GM18517 (cell line): ENCODE measurements at regions not wholly inside any gene's neighbourhood (a gene's known extent, or its start where the extent isn't known, plus 50 kb on each side); places are given as distances from the start of the nearest gene placed in this dataset.
A peak's percentile ranks its signal among the peaks of the same experiment; 100 is the strongest.

Experiments used
- ATAC-seq: cut with Tn5 transposase; IDR thresholded peaks from one replicate; pipeline ENCODE4 v1.9.1; 2021; ENCODE audit warnings: mild to moderate bottlenecking, moderate library complexity; ENCODE audit not compliant: unreplicated experiment

DNA sequence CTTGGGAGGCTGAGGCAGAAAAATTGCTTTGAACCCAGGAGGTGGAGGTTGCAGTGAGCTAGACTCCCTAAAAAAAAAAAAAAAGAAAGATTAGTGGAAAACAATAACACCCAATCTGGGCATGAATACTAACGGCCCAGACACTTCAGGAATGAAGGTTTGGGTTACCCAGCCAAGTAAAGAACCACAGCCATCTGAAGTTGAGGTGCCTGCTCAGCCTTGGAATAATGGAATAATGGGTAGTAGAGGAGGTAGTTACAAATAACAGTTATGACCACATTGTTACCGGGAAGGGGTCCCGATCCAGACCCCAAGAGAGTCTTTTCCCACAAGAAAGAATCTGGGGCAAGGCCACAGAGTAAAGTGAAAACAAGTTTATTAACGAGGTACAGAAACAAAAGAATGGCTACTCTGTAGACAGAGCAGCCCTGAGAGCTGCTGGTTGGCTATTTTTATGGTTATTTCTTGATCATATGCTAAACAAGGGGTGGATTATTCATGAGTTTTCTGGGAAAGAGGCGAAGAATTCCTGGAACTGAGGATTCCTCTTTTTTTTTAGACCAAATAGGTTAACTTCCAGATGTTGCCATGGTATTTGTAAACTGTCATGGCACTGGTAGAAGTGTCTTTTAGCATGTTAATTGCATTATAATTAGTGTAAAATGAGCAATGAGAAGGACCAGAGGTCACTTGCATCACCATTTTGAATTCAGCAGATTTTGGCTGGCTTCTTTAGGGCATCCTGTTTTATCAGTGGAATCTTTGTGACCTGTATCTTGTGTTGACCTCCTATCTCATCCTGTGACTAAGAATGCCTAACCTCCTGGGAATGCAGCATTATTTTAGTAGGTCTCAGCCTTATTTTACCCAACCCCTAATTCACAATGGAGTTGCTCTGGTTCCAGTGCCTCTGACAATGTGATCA is 96.2 kb upstream of the HAAO start:
- no peak for ATAC-seq

- no peak for ATAC-seq
Observed at GRCh38 chr2:42886921-42887320, 94.5 kb upstream of the HAAO start.

GRCh38 chr2:42882756-42883155 is 90.4 kb upstream of the HAAO start:
- no peak for ATAC-seq

GRCh38 chr2:42881732-42882131 is 89.3 kb upstream of the HAAO start:
- ATAC-seq: no peak

GRCh38 chr2:42880738-42881690 is 88.6 kb upstream of the HAAO start:
- no peak for ATAC-seq

GRCh38 chr2:42879913-42880737 is 87.7 kb upstream of the HAAO start:
- ATAC-seq: no peak

DNA sequence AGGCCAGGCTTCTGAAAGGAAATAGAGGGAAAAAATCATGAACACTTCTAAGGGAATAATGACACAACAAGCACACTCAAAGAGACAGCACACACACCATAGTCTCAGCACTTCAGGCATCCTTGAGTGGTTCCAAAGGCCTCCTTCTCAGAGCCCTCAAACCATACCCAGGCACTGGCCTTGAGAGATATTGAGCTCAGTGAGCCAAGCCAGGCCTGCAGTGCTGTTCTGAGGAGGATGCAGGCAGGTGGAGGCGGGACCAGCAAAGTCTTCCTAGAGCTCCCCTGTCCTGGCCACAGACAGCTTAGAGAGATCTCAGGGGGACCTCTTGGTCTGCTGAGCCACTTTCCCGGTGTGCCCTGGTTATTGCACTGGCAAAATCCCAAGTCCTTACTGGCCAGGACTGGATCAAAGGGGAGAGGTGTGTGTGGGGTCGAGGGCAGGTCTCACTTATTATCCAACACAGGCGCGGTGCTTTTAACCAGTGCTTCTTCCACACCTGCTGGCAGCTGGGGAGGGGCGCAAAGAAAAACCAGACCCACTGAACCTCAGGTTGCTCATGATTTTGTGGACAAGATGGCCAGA is 86.8 kb upstream of the HAAO start:
- no peak for ATAC-seq

GRCh38 chr2:42878581-42878980 is 86.2 kb upstream of the HAAO start:
- ATAC-seq: peak; percentile 85

DNA sequence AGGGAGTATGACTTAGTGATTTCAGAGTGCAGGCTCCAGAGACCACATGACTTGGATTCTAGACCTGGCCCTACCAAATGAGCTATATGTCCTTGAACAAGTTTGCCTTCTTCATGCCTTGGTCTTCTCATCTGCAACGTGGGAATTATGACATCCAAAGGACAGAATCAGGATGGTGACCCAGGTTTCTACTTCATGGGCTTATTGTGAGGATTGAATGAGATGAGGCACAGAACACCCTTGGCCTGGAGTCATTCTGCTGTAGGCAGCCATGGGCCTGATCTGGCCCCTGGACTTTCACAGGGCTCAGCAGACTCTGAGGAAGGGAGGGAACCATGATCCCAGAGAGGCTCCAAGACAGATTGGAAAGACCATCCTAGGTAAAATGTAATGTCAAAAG is 85.6 kb upstream of the HAAO start:
- ATAC-seq: no peak

- no peak for ATAC-seq
Observed at GRCh38 chr2:42877511-42877910, 85.1 kb upstream of the HAAO start.

DNA sequence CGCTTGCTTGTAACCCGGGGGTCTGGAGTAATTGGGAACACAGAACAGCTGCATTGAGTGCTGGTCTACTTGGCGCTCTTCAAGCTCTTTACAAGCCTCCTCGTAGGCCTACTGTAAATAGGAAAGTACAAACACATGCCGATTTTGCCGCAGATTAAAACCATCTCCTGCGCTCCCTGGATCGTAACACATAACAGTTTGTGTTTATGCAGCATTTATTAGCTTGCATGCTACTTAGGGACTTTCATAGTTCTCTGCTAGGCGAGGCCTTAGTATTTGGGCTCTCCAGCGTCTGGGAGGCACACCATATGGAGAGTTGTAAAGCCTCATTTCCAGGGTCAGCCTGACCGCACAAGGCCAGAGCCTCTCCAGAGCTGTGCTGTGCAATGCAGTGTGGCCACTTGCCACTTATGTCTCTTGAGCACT is 84.0 kb upstream of the HAAO start:
- no peak for ATAC-seq

DNA sequence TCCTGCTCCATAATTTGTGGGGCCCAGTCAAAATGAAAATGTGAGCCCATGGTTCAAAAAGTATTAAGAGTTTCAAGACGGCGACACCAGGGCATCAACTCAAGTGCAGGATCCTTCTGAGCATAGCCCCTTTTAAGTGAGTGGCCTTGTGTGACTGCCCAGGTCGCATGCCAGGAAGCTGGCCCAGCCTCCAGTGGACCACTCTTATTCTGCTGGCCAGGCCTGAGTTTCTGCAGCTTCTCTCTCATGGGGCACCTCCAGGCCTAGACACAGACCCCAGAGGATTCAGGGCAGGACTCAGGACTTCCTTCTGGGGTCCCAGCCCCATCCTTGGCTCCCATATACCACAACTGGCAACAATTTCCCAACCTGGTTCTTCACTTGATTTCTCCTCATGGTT is 83.5 kb upstream of the HAAO start:
- ATAC-seq: no peak

- no peak for ATAC-seq
Observed at GRCh38 chr2:42874949-42875801, 82.8 kb upstream of the HAAO start.

DNA sequence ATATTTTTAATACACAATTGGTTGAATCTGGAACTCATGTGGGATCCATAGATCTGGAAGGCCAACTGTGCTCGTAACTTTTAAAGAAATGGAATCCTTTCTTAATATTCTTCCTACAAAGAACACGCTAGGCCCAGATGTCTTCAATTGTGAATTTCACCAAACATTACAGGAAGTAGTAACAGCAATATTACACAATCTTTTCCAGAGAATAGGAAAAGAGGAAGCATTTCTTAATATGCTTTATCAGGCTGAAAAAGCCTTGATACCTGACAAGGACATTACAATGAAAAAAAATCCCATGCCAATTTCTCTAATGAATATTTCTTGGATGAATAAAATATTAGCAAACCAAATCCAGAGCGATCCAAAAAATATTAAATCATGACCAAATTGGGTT is 80.3 kb upstream of the HAAO start:
- ATAC-seq: no peak

DNA sequence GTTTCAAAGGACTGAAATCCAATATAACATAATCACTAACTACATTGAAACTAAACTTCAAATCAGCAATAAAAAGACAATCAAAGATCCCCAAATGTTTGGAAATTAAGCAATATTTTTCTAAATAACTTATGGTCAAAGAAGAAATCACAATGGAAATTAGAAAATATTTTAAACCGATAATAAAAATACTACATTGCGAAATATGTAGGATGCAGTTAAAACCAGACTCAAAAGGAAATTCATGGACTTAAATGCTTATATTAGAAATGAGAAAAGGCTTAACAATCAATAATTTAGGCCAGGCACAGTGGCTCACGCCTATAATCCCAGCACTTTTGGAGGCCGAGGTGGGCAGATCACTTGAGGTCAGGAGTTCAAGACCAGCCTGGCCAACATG is 79.0 kb upstream of the HAAO start:
- no peak for ATAC-seq

DNA sequence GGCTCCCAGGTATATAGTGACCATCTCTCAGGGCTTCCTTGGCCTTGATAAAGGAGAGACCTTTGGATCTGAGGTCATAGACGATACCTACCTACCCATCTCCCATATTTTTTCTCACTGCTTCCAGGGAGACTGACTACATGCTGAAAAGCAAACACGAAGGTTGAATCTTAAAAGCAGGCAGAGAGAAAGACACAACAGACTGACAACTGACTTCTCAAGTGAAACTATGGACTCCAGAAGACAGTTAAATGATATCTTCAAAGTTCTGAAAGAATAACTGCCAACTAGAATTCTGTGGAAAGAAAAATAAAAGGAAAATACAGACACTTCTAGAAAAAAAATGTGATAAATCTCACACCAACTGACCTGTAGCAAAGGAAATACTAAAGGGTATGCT is 76.5 kb upstream of the HAAO start:
- no peak for ATAC-seq

DNA sequence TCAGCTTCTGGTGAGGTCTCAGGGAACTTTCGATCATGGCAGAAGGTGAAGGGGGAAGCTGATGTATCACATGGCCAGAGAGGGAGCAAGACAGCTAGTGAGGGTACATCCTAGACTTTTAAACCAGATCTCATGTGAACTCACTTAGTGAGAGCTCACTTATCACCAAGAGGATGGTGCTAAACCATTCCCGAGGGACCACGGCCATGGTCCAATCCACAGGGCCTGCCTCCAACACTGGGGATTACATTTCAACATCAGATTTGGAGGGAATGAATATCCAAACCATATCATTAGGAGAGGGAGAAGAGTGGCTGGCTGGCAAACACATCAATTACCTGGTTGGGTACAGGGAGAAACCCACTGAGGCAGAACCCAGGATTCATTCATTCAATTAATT is 75.7 kb upstream of the HAAO start:
- ATAC-seq: no peak

GRCh38 chr2:42867093-42868065 is 75.0 kb upstream of the HAAO start:
- ATAC-seq: no peak
